Epithelial cell of proximal tubule (primary cell): ENCODE measurements at regions not wholly inside any gene's neighbourhood (a gene's known extent, or its start where the extent isn't known, plus 50 kb on each side); places are given as distances from the start of the nearest gene placed in this dataset.

ENCODE experiments used
- DNase-seq: peaks from one replicate; pipeline ENCODE4 v3.0.0-alpha.2; 2011; ENCODE audit warnings: low read depth
- H3K4me3 ChIP-seq: 2 replicates; pipeline ENCODE4 v1.5.1; 2011; ENCODE audit warnings: low read depth, mild to moderate bottlenecking, low read length
- CTCF ChIP-seq: conservative IDR thresholded peaks from 2 replicates; pipeline ENCODE4 v1.5.1; 2012; ENCODE audit warnings: low read depth, mild to moderate bottlenecking, low read length

DNA sequence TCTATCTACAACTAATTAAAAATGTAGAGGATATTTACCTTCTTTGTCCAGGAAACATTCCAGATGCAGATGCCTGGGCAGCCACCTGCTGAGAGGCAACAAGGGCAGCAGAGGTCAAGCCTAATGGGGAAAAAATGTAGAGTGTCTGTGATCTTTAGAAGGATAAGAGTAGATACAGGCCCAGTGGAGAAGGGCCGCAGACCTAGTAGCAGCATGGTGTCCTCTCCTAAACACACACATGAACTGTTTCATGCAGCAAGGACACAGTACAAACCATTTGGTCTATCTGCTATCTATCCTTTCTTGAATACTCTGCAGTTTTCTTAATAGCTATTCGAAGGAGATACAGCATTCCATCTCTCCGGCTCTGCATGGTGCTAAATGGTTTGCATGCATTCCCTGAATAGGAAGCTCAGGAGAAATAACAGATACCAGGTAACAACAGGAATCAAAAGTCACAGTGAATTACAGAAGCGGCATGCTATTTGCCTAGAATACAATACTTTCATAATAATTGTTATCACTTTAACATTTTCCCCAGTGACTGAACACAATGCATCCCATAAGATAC, 107.3 kb downstream of the ZNF608 start:
- no peak overlapping the region for H3K4me3 ChIP-seq
- no peak for DNase-seq
- TF ChIP-seq CTCF: no peak

- H3K4me3 ChIP-seq: no peak overlapping the region
- TF ChIP-seq CTCF: no peak
- no peak for DNase-seq
Observed at GRCh38 chr5:124637011-124637410, 109.4 kb downstream of the ZNF608 start.

DNA sequence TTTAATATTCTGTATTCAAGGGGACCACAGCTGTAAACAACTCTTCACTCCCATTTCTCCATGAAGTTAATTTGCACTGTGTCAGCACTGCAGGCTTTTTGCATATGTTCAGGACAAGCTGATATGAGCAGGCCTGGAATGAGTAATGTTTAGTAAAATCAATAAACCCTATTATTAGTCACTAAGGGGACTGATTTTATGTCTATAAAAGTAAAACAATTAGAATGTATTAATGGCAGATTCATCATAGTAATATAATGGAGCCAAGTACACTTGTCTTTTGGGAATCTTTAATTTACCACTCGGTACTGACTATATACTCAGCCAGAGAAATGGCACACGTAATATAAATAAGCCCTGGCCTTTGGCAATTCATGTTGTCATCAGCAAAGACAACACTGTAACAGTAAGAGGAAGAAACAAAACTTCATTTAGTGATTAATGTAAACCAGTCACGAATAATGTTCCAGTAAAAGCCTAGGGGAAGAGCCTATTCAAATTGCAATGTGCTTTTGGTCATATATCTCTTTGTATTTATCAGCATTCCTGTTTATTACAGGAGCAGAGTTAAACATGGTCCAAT, 111.6 kb downstream of the ZNF608 start:
- H3K4me3 ChIP-seq: no peak overlapping the region
- TF ChIP-seq CTCF: no peak
- DNase-seq: no peak

- no peak for DNase-seq
- H3K4me3 ChIP-seq: no peak overlapping the region
Observed at GRCh38 chr5:124634228-124634739, 112.2 kb downstream of the ZNF608 start.

DNA sequence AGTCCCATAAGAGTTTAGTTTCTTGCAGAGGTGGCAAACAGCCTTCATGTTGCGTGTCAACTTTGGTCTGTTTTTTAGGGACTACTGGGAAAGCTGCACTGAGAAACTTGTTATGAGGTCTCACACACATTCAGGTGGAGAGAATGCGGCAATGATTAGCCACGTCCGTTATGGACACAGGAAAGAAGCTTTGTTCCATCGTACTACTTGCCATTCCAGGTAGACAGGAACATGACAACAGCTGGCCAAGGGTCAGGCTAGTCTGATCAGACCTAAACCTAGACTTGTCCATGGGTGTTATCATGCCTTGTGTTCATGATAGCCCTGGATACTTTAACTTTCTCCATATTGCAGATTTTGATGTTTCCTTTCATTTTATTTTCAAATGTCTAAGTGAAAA, 113.2 kb downstream of the ZNF608 start:
- DNase-seq: no peak
- no peak overlapping the region for H3K4me3 ChIP-seq
- no peak for TF ChIP-seq CTCF

More at GRCh38 chr5:124634228-124634739, 112.2 kb downstream of the ZNF608 start:
- TF ChIP-seq CTCF: no peak

- no peak for TF ChIP-seq CTCF
- no peak overlapping the region for H3K4me3 ChIP-seq
- DNase-seq: no peak
Observed at GRCh38 chr5:124631874-124632550, 114.4 kb downstream of the ZNF608 start.
